Lung (tissue), 11 donors: ENCODE measurements at regions not wholly inside any gene's neighbourhood (a gene's known extent, or its start where the extent isn't known, plus 50 kb on each side); places are given as distances from the start of the nearest gene placed in this dataset.
A peak's percentile ranks its signal among the peaks of the same experiment; 100 is the strongest.
"Not testable (repeated sequence)": the region's sequence is repeated elsewhere in the genome, so short reads cannot be mapped to it uniquely, and the experiment has no call there.

Experiments
- ATAC-seq: fragments of 200-7000 bp; cut with Tn5 transposase; one replicate; pipeline ENCODE4 v1.9.1; 2020; ENCODE audit warnings: moderate number of reproducible peaks; ENCODE audit not compliant: insufficient read depth, low FRiP score
- DNase-seq, 3 donors: peaks; one replicate each; pipeline ENCODE4 v3.0.0-alpha.2; 2013 to 2017
- H3K27ac ChIP-seq, 2 donors: one replicate each; pipeline ENCODE4 v1.5.1; 2013; ENCODE audit warnings: mild to moderate bottlenecking in 2 of 2, moderate library complexity in 2 of 2, control low read depth in 1 of 2, inconsistent platforms in 1 of 2, low read depth in 1 of 2, low read length in 1 of 2
- H3K27me3 ChIP-seq, 3 donors: one replicate each; pipeline ENCODE4 v1.5.1; 2013; ENCODE audit warnings: low read length in 2 of 3; ENCODE audit not compliant: control insufficient read depth in 3 of 3, insufficient read depth in 3 of 3
- H3K36me3 ChIP-seq, 4 donors: one replicate each; pipeline ENCODE4 v1.5.1; 2013; ENCODE audit warnings: low read length in 4 of 4, mild to moderate bottlenecking in 1 of 4, moderate library complexity in 1 of 4; ENCODE audit not compliant: control insufficient read depth in 4 of 4, insufficient read depth in 4 of 4
- H3K4me1 ChIP-seq, 5 donors: one replicate each; pipeline ENCODE4 v1.5.1; 2013; ENCODE audit warnings: low read length in 5 of 5, mild to moderate bottlenecking in 2 of 5, moderate library complexity in 1 of 5; ENCODE audit not compliant: control insufficient read depth in 5 of 5, insufficient read depth in 5 of 5
- H3K4me3 ChIP-seq: one replicate; pipeline ENCODE4 v1.5.1; 2013; ENCODE audit warnings: mild to moderate bottlenecking, control low read depth, moderate library complexity
- H3K9ac ChIP-seq, 2 donors: one replicate each; pipeline ENCODE4 v1.5.1; 2013; ENCODE audit warnings: low read length in 2 of 2, control low read depth in 1 of 2; ENCODE audit not compliant: insufficient read depth in 1 of 2
- H3K9me3 ChIP-seq, 4 donors: one replicate each; pipeline ENCODE4 v1.5.1; 2013; ENCODE audit warnings: low read length in 3 of 4, mild to moderate bottlenecking in 1 of 4, moderate library complexity in 1 of 4; ENCODE audit not compliant: control insufficient read depth in 4 of 4, insufficient read depth in 3 of 4
- WGBS, 2 donors: extraction: QIAGEN DNeasy Blood & Tissue Kit; methylation state at CpG; one replicate each; pipeline ENCODE4 v1.1.7; 2013; 5-methylcytosine and 5-hydroxymethylcytosine counted together
- TF ChIP-seq, protein P1 (sequence below): IDR thresholded peaks from 2 replicates; pipeline ENCODE4 v1.5.1; 2012; ENCODE audit warnings: mild to moderate bottlenecking; ENCODE audit errors: control extremely low read depth, extremely low read depth
- donor health status: control.
- donor health status: control.
- donor health status: Bipolar disorder and iron deficiency.
- donor health status: healthy.
- donor health status: DM: yes; HTN: yes; CAD: no.

DNA sequence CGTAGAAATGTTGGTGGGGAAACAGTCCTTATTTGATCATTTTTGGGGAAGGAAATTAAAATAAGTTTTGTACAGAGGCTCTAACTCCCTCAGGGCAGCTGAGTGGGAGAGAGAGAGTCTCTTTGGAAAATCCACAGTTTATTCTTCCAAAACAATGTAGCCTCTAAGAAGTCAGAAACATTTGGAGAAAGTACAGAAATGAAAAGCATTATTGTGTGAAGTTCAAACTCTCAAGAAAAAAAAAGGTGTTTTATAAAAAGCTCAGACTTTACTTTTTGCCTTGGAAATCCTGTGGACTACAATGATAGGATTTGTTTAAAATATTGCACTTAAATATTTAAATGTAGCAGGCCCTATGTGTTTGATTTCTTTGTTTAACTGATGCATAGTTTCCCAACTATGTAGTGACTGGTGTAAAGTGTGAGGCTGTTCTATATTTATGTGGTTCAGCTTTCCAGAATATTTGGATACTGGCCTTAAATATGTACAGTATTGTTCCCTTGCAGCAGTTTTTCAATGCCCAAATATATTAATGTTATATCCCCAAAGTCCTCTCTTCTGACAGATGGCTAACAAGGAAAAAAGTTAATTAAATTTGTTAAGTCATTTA is 82.0 kb upstream of the OTOGL start:
- Histone ChIP-seq H3K36me3 (no peaks in the 10 kb centered on the region), H3K4me1 (peaks cover 0 to 15% (median 0%) of the 10 kb centered on the region in 5 donors), H3K4me3 (no peak overlapping the region), H3K27ac (peak overlapping the region in 1 of 2 donors; percentile 6), H3K9ac (no peak overlapping the region), H3K27me3 (no peaks in the 10 kb centered on the region), H3K9me3 (peaks cover 0 to 7% (median 2%) of the 10 kb centered on the region in 4 donors)
- TF ChIP-seq, protein P1, sequence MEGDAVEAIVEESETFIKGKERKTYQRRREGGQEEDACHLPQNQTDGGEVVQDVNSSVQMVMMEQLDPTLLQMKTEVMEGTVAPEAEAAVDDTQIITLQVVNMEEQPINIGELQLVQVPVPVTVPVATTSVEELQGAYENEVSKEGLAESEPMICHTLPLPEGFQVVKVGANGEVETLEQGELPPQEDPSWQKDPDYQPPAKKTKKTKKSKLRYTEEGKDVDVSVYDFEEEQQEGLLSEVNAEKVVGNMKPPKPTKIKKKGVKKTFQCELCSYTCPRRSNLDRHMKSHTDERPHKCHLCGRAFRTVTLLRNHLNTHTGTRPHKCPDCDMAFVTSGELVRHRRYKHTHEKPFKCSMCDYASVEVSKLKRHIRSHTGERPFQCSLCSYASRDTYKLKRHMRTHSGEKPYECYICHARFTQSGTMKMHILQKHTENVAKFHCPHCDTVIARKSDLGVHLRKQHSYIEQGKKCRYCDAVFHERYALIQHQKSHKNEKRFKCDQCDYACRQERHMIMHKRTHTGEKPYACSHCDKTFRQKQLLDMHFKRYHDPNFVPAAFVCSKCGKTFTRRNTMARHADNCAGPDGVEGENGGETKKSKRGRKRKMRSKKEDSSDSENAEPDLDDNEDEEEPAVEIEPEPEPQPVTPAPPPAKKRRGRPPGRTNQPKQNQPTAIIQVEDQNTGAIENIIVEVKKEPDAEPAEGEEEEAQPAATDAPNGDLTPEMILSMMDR, result no peak
- DNase-seq (peak in 2 of 3 donors; percentile 23 to 31), ATAC-seq (no peak)
- WGBS, 2 donors, result 74 to 77% methylated on average over 1 of the region's 1 CpG

DNA sequence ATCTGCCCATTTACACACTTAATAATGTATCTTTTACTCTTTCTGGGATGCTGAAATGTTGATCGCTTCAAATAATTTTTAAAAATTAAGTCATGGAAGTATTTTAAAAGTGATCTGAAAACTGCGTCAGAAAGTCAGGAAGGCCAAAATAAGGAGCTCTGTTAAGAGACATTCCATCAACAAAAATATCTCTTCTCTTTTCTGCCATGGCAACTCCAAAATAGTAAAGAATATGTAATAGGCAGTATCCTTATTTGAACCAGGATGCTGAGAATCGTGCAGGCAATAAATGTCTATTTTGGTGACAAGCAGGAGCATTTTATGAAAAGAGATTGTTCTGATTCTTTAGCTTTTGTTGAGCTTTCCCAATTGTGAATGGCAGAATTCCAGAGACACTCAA is 81.8 kb upstream of the PPP1R12A start:
- Histone ChIP-seq H3K4me3 (no peak overlapping the region), H3K27me3 (no peaks in the 10 kb centered on the region), H3K4me1 (peaks cover 0 to 15% (median 0%) of the 10 kb centered on the region in 5 donors), H3K27ac (peak overlapping the region in 1 of 2 donors; percentile 6), H3K36me3 (no peaks in the 10 kb centered on the region), H3K9ac (no peak overlapping the region), H3K9me3 (peaks cover 0 to 7% (median 2%) of the 10 kb centered on the region in 4 donors)
- TF ChIP-seq, protein P1, result no peak
- no peak for DNase-seq
- 79 to 85% methylated on average over 3 of the region's 3 CpGs for WGBS, 2 donors
- no peak for ATAC-seq

DNA sequence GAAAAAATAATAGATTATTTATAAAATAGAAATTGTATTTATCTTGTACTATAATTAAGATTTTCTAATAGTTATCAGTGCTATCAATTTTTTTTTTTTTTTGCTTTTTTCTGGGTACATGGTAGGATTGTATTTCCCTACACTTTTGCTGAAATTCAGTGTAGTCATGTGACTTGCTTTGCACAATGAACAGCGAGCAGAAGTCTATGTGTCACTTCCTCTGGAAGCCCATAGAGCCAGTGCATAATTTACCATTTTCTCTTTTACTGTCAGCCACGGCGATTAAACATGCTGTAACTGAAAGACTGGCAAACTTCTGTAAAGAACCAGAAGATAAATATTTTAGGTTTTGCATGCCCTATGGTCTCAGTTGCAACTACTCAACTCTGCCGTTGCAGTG is 80.8 kb upstream of the PPP1R12A start:
- H3K27me3 ChIP-seq, result no peaks in the 10 kb centered on the region
- WGBS, 2 donors, result 80 to 86% methylated on average over 4 of the region's 4 CpGs
- TF ChIP-seq, protein P1, result no peak
- ATAC-seq (no peak), DNase-seq (no peak)
- H3K4me1 ChIP-seq, result peaks cover 0 to 15% (median 0%) of the 10 kb centered on the region in 5 donors
- no peaks in the 10 kb centered on the region for H3K36me3 ChIP-seq
- H3K9me3 ChIP-seq, result peaks cover 0 to 7% (median 2%) of the 10 kb centered on the region in 4 donors
- H3K9ac ChIP-seq, result no peak overlapping the region
- H3K4me3 ChIP-seq, result no peak overlapping the region
- H3K27ac ChIP-seq, result no peak overlapping the region

DNA sequence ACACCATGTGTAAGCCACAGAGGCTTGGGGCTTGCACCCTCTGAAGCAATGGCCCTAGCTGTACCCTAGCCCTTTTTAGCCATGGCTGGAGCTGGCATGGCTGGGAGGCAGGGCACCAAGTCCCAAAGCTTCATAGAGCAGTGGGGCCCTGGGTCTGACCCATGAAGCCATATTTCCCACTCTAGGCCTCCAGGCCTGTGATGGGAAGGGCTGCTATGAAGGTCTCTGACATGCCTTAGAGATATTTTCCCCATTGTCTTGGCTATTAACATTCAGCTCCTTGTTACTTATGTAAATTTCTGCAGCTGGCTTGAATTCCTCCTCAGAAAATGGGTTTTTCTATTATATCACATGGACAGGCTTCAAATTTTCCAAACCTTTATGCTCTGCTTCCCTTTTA is 68.8 kb upstream of the PPP1R12A start:
- H3K4me1 ChIP-seq, ATAC-seq, H3K9ac ChIP-seq, H3K9me3 ChIP-seq, H3K4me3 ChIP-seq, DNase-seq, H3K27me3 ChIP-seq, H3K36me3 ChIP-seq, H3K27ac ChIP-seq: not testable (repeated sequence)
